Uterus (tissue), 2 donors: ENCODE measurements at regions not wholly inside any gene's neighbourhood (a gene's known extent, or its start where the extent isn't known, plus 50 kb on each side); places are given as distances from the start of the nearest gene placed in this dataset.

Experiments used
- CTCF ChIP-seq, 4 experiments: fragments of 200-600 bp in 2 of 4; fragments of 450-650 bp in 2 of 4; sonication (generic) in 2 of 4; IDR thresholded peaks; one replicate each; pipeline ENCODE4 v1.5.1; 2016 to 2019; ENCODE audit warnings: antibody characterized with exemption in 4 of 4, mild to moderate bottlenecking in 2 of 4, moderate library complexity in 1 of 4
- POLR2A ChIP-seq, 2 donors: fragments of 450-650 bp; IDR thresholded peaks; one replicate each; pipeline ENCODE4 v1.6.1; 2016; ENCODE audit warnings: antibody characterized with exemption in 2 of 2, mild to moderate bottlenecking in 1 of 2, moderate library complexity in 1 of 2

GRCh38 chr1:208917723-208918122 is 665.8 kb upstream of the CAMK1G start:
- TF ChIP-seq CTCF (IDR thresholded peaks at IDR 0.05) (no peak), POLR2A (IDR thresholded peaks at IDR 0.05) (no peak)
